Peyer's patch (tissue), 4 donors: ENCODE measurements at regions not wholly inside any gene's neighbourhood (a gene's known extent, or its start where the extent isn't known, plus 50 kb on each side); places are given as distances from the start of the nearest gene placed in this dataset.

Experiments
- POLR2A ChIP-seq, 2 donors: fragments of 450-650 bp; IDR thresholded peaks; one replicate each; pipeline ENCODE4 v1.5.1; 2017; ENCODE audit warnings: antibody characterized with exemption in 2 of 2, mild to moderate bottlenecking in 2 of 2, moderate library complexity in 2 of 2
- TF ChIP-seq, protein P1 (sequence below), 6 experiments: fragments of 450-650 bp in 4 of 6; fragments of 200-600 bp in 2 of 6; sonication (generic) in 1 of 6; IDR thresholded peaks; one replicate each; pipeline ENCODE4 v1.5.1; 2017 to 2019; ENCODE audit warnings: antibody characterized with exemption in 6 of 6, mild to moderate bottlenecking in 3 of 6, moderate library complexity in 1 of 6

DNA sequence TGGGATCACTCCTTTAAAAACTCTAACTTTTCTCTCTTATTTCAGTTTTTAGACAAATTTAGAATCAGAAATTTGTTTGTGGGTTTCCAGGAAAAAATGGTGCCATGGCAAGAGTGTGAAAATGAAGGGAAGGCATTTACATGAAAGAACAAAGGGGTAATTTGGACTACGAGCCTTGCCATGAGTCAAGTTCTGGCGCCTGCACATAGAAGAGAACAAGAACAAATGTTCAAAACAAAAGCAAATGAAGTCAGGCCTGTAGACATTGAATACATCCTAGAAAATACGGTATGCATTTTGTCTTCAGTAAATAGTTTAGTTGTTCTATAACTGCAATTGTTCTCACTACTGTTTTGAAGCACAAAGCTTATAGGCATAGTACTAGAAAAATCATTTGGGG, 1390.5 kb downstream of the EFNB2 start:
- TF ChIP-seq, protein P1, sequence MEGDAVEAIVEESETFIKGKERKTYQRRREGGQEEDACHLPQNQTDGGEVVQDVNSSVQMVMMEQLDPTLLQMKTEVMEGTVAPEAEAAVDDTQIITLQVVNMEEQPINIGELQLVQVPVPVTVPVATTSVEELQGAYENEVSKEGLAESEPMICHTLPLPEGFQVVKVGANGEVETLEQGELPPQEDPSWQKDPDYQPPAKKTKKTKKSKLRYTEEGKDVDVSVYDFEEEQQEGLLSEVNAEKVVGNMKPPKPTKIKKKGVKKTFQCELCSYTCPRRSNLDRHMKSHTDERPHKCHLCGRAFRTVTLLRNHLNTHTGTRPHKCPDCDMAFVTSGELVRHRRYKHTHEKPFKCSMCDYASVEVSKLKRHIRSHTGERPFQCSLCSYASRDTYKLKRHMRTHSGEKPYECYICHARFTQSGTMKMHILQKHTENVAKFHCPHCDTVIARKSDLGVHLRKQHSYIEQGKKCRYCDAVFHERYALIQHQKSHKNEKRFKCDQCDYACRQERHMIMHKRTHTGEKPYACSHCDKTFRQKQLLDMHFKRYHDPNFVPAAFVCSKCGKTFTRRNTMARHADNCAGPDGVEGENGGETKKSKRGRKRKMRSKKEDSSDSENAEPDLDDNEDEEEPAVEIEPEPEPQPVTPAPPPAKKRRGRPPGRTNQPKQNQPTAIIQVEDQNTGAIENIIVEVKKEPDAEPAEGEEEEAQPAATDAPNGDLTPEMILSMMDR (IDR thresholded peaks at IDR 0.05), result no peak
- TF ChIP-seq POLR2A (IDR thresholded peaks at IDR 0.05), result no peak
